GM21360 (cell line): ENCODE measurements at regions not wholly inside any gene's neighbourhood (a gene's known extent, or its start where the extent isn't known, plus 50 kb on each side); places are given as distances from the start of the nearest gene placed in this dataset.
A peak's percentile ranks its signal among the peaks of the same experiment; 100 is the strongest.

Experiments
- ATAC-seq: cut with Tn5 transposase; IDR thresholded peaks from one replicate; pipeline ENCODE4 v1.9.1; 2021; ENCODE audit warnings: mild to moderate bottlenecking, moderate library complexity; ENCODE audit not compliant: unreplicated experiment

GRCh38 chr4:180058691-180059215, 2184.4 kb upstream of the TENM3 start:
- ATAC-seq: peak; percentile 25

- peak; percentile 4 for ATAC-seq
These were observed 2183.9 kb upstream of the TENM3 start for GRCh38 chr4:180059216-180059881.

GRCh38 chr4:180060159-180060889, 2182.9 kb upstream of the TENM3 start:
- ATAC-seq: no peak

GRCh38 chr4:180081072-180081471, 2162.1 kb upstream of the TENM3 start:
- no peak for ATAC-seq

GRCh38 chr4:180084561-180084960, 2158.6 kb upstream of the TENM3 start:
- ATAC-seq: no peak

GRCh38 chr4:180086480-180087190, 2156.6 kb upstream of the TENM3 start:
- ATAC-seq: no peak

GRCh38 chr4:180098586-180098985, 2144.6 kb upstream of the TENM3 start:
- ATAC-seq: no peak

GRCh38 chr4:180099957-180100356, 2143.2 kb upstream of the TENM3 start:
- ATAC-seq: no peak

- no peak for ATAC-seq
These were observed 2142.5 kb upstream of the TENM3 start for GRCh38 chr4:180100433-180101344.

GRCh38 chr4:180101348-180102083, 2141.7 kb upstream of the TENM3 start:
- ATAC-seq: no peak

- no peak for ATAC-seq
These were observed 2139.4 kb upstream of the TENM3 start for GRCh38 chr4:180103794-180104193.

- ATAC-seq: no peak
These were observed 2137.8 kb upstream of the TENM3 start for GRCh38 chr4:180105362-180105761.

- ATAC-seq: no peak
These were observed 2137.1 kb upstream of the TENM3 start for GRCh38 chr4:180106122-180106521.

GRCh38 chr4:180106997-180107396, 2136.2 kb upstream of the TENM3 start:
- ATAC-seq: no peak

- no peak for ATAC-seq
These were observed 2126.4 kb upstream of the TENM3 start for GRCh38 chr4:180116840-180117239.

- no peak for ATAC-seq
These were observed 2123.1 kb upstream of the TENM3 start for GRCh38 chr4:180120068-180120467.

GRCh38 chr4:180134091-180134866, 2108.9 kb upstream of the TENM3 start:
- ATAC-seq: no peak

GRCh38 chr4:180141734-180142133, 2101.5 kb upstream of the TENM3 start:
- no peak for ATAC-seq

- ATAC-seq: no peak
These were observed 2094.5 kb upstream of the TENM3 start for GRCh38 chr4:180148737-180149136.
